Neural cell (in vitro differentiated cells): ENCODE measurements at regions not wholly inside any gene's neighbourhood (a gene's known extent, or its start where the extent isn't known, plus 50 kb on each side); places are given as distances from the start of the nearest gene placed in this dataset.

Experiments
- H2AFZ ChIP-seq: fragments of 200-600, 300-800 bp; sonication (generic), shearing (Covaris generic); 2 replicates; pipeline ENCODE4 v1.6.0; 2014; ENCODE audit warnings: low read depth, mild to moderate bottlenecking, antibody characterized with exemption, low read length, moderate library complexity
- H3F3A ChIP-seq: fragments of 200-600 bp; shearing (Covaris generic); 2 replicates; pipeline ENCODE4 v1.6.1; 2016; ENCODE audit warnings: mild to moderate bottlenecking, moderate library complexity, mixed read lengths, antibody characterized with exemption, low read length; ENCODE audit not compliant: insufficient read depth, poor library complexity, severe bottlenecking
- H3K27ac ChIP-seq: fragments of 200-600, 300-800 bp; sonication (generic), shearing (Covaris generic); 2 replicates; pipeline ENCODE4 v1.5.1; 2014; ENCODE audit warnings: mild to moderate bottlenecking, low read length, moderate library complexity
- H3K27me3 ChIP-seq: fragments of 300-800, 200-600 bp; sonication (generic), shearing (Covaris generic); 2 replicates; pipeline ENCODE4 v1.6.0; 2014; ENCODE audit warnings: mild to moderate bottlenecking, low read depth, low read length, moderate library complexity; ENCODE audit not compliant: insufficient read depth
- H3K36me3 ChIP-seq: fragments of 300-800, 200-600 bp; sonication (generic), shearing (Covaris generic); 2 replicates; pipeline ENCODE4 v1.5.1; 2014; ENCODE audit warnings: mild to moderate bottlenecking, antibody characterized with exemption, low read length, moderate library complexity; ENCODE audit not compliant: insufficient read depth
- H3K4me2 ChIP-seq: fragments of 300-800, 200-600 bp; sonication (generic), shearing (Covaris generic); 2 replicates; pipeline ENCODE4 v1.6.0; 2014; ENCODE audit warnings: mild to moderate bottlenecking, low read length
- H3K4me3 ChIP-seq: fragments of 300-800, 200-600 bp; sonication (generic), shearing (Covaris generic); 2 replicates; pipeline ENCODE4 v1.5.1; 2014; ENCODE audit warnings: mild to moderate bottlenecking, low read length, moderate library complexity
- H3K79me2 ChIP-seq: fragments of 200-600 bp; shearing (Covaris generic); replicated peaks from 2 replicates; pipeline ENCODE4 v1.6.0; 2014; ENCODE audit warnings: mild to moderate bottlenecking, low read length, moderate library complexity; ENCODE audit not compliant: insufficient read depth
- H3K9ac ChIP-seq: fragments of 300-800, 200-600 bp; sonication (generic), shearing (Covaris generic); 2 replicates; pipeline ENCODE4 v1.6.1; 2016; ENCODE audit warnings: mild to moderate bottlenecking, low read length, mixed read lengths
- H3K9me2 ChIP-seq: fragments of 200-600 bp; shearing (Covaris generic); 2 replicates; pipeline ENCODE4 v1.6.1; 2016; ENCODE audit warnings: mild to moderate bottlenecking, low read length, mixed read lengths; ENCODE audit not compliant: insufficient read depth
- H3K9me3 ChIP-seq: fragments of 200-600, 300-800 bp; sonication (generic), shearing (Covaris generic); 2 replicates; pipeline ENCODE4 v1.6.1; 2016; ENCODE audit warnings: mild to moderate bottlenecking, mixed run types, low read length, moderate library complexity, mixed read lengths
- H4K20me1 ChIP-seq: fragments of 200-600 bp; shearing (Covaris generic); 2 replicates; pipeline ENCODE4 v1.6.1; 2016; ENCODE audit warnings: mild to moderate bottlenecking, mixed run types; ENCODE audit not compliant: insufficient read depth
- CTCF ChIP-seq: fragments of 450-650 bp; IDR thresholded peaks from 2 replicates; pipeline ENCODE4 v1.5.1; 2014; ENCODE audit warnings: antibody characterized with exemption, mild to moderate bottlenecking, moderate library complexity; ENCODE audit not compliant: poor library complexity, severe bottlenecking
- EP300 ChIP-seq: fragments of 450-650 bp; conservative IDR thresholded peaks from 2 replicates; pipeline ENCODE4 v1.6.1; 2014; ENCODE audit warnings: antibody characterized with exemption, mild to moderate bottlenecking, moderate library complexity; ENCODE audit not compliant: poor library complexity, severe bottlenecking
- EZH2 ChIP-seq: fragments of 200-600, 300-800 bp; shearing (Covaris generic), sonication (generic); IDR thresholded peaks from 2 replicates; pipeline ENCODE4 v1.6.1; 2014; ENCODE audit warnings: antibody characterized with exemption, low read length, borderline replicate concordance, mild to moderate bottlenecking; ENCODE audit not compliant: insufficient read depth, poor library complexity, severe bottlenecking
- MXI1 ChIP-seq: fragments of 450-650 bp; conservative IDR thresholded peaks from 2 replicates; pipeline ENCODE4 v1.6.1; 2014; ENCODE audit warnings: antibody characterized with exemption, mild to moderate bottlenecking; ENCODE audit not compliant: poor library complexity, severe bottlenecking
- POLR2AphosphoS5 ChIP-seq: IDR thresholded peaks from 2 replicates; pipeline ENCODE4 v1.6.1; 2012
- RAD21 ChIP-seq: fragments of 450-650 bp; conservative IDR thresholded peaks from 2 replicates; pipeline ENCODE4 v1.6.1; 2014; ENCODE audit warnings: antibody characterized with exemption, mild to moderate bottlenecking, moderate library complexity
- REST ChIP-seq: IDR thresholded peaks from 2 replicates; pipeline ENCODE4 v1.6.1; 2012; ENCODE audit warnings: borderline replicate concordance
- SMC3 ChIP-seq: fragments of 450-650 bp; conservative IDR thresholded peaks from 2 replicates; pipeline ENCODE4 v1.6.1; 2014; ENCODE audit warnings: antibody characterized with exemption, mild to moderate bottlenecking, moderate library complexity; ENCODE audit not compliant: poor library complexity
- TAF1 ChIP-seq: IDR thresholded peaks from 2 replicates; pipeline ENCODE4 v1.6.1; 2012; ENCODE audit warnings: low read depth

GRCh38 chr5:121793791-121794190 lies 57.9 kb upstream of the FTMT start:
- Histone ChIP-seq H3K27ac (no peak overlapping the region), H3K79me2 (no peaks in the 10 kb centered on the region), H3F3A (no peaks in the 10 kb centered on the region), H3K27me3 (no peaks in the 10 kb centered on the region), H2AFZ (no peak overlapping the region), H3K4me3 (no peak overlapping the region), H4K20me1 (no peaks in the 10 kb centered on the region), H3K9me3 (no peaks in the 10 kb centered on the region), H3K9ac (no peak overlapping the region), H3K36me3 (no peaks in the 10 kb centered on the region), H3K9me2 (no peaks in the 10 kb centered on the region), H3K4me2 (no peak overlapping the region)
- TF ChIP-seq RAD21 (no peak), CTCF (no peak), REST (no peak), POLR2AphosphoS5 (no peak), EZH2 (no peak)

- H2AFZ ChIP-seq = no peak overlapping the region
- H3F3A ChIP-seq = no peaks in the 10 kb centered on the region
- TF ChIP-seq RAD21 (no peak), POLR2AphosphoS5 (no peak), SMC3 (no peak), REST (no peak), TAF1 (no peak), EP300 (no peak), CTCF (no peak), MXI1 (no peak), EZH2 (no peak)
Observed at GRCh38 chr5:121795511-121795910, 56.2 kb upstream of the FTMT start.

More at GRCh38 chr5:121795511-121795910, 56.2 kb upstream of the FTMT start:
- H3K27me3 ChIP-seq = no peaks in the 10 kb centered on the region
- H3K36me3 ChIP-seq = no peaks in the 10 kb centered on the region
- H3K9me2 ChIP-seq = no peaks in the 10 kb centered on the region
- no peaks in the 10 kb centered on the region for H3K9me3 ChIP-seq
- no peaks in the 10 kb centered on the region for H4K20me1 ChIP-seq
- H3K9ac ChIP-seq = no peak overlapping the region
- H3K4me2 ChIP-seq = no peak overlapping the region
- H3K27ac ChIP-seq = no peak overlapping the region
- H3K4me3 ChIP-seq = no peak overlapping the region
- no peaks in the 10 kb centered on the region for H3K79me2 ChIP-seq
